ENCODE measurements at regions not wholly inside any gene's neighbourhood (a gene's known extent, or its start where the extent isn't known, plus 50 kb on each side); places are given as distances from the start of the nearest gene placed in this dataset.

GRCh38 chr3:24907106-24907505 is 412.5 kb upstream of the THRB start:
- TF ChIP-seq CTCF (IDR thresholded peaks at IDR 0.05) (no peak), POLR2AphosphoS5 (IDR thresholded peaks at IDR 0.05) (no peak)

Data from suprapubic skin (tissue), 3 donors.